NAMALWA (cell line): ENCODE measurements at regions not wholly inside any gene's neighbourhood (a gene's known extent, or its start where the extent isn't known, plus 50 kb on each side); places are given as distances from the start of the nearest gene placed in this dataset.

ENCODE experiments used
- DNase-seq: peaks from one replicate; pipeline ENCODE4 v3.0.0-alpha.2; 2015; ENCODE audit warnings: low spot score

GRCh38 chr9:116039893-116040292 is 113.7 kb upstream of the PAPPA start:
- no peak for DNase-seq

GRCh38 chr9:116042321-116042720 is 111.3 kb upstream of the PAPPA start:
- no peak for DNase-seq

GRCh38 chr9:116045083-116045482 is 108.5 kb upstream of the PAPPA start:
- no peak for DNase-seq

GRCh38 chr9:116048081-116048480 is 105.5 kb upstream of the PAPPA start:
- DNase-seq = no peak

GRCh38 chr9:116049456-116049855 is 104.1 kb upstream of the PAPPA start:
- no peak for DNase-seq

GRCh38 chr9:116051528-116051927 is 102.1 kb upstream of the PAPPA start:
- no peak for DNase-seq

- no peak for DNase-seq
Measured at GRCh38 chr9:116055536-116055935, 98.1 kb upstream of the PAPPA start.

- no peak for DNase-seq
Measured at GRCh38 chr9:116057371-116057770, 96.2 kb upstream of the PAPPA start.

GRCh38 chr9:116058421-116058820 is 95.2 kb upstream of the PAPPA start:
- no peak for DNase-seq

GRCh38 chr9:116059466-116059865 is 94.1 kb upstream of the PAPPA start:
- no peak for DNase-seq

GRCh38 chr9:116060631-116061030 is 93.0 kb upstream of the PAPPA start:
- DNase-seq = no peak

- DNase-seq = no peak
Measured at GRCh38 chr9:116061546-116062205, 91.9 kb upstream of the PAPPA start.

- DNase-seq = no peak
Measured at GRCh38 chr9:116062206-116062550, 91.4 kb upstream of the PAPPA start.

GRCh38 chr9:116064970-116065369 is 88.6 kb upstream of the PAPPA start:
- no peak for DNase-seq

GRCh38 chr9:116066221-116066620 is 87.4 kb upstream of the PAPPA start:
- DNase-seq = no peak

GRCh38 chr9:116067566-116067965 is 86.0 kb upstream of the PAPPA start:
- DNase-seq = no peak

- DNase-seq = no peak
Measured at GRCh38 chr9:116070256-116070914, 83.2 kb upstream of the PAPPA start.

GRCh38 chr9:116072046-116072445 is 81.5 kb upstream of the PAPPA start:
- DNase-seq = no peak

- no peak for DNase-seq
Measured at GRCh38 chr9:116073826-116074225, 79.8 kb upstream of the PAPPA start.

- no peak for DNase-seq
Measured at GRCh38 chr9:116074658-116075057, 78.9 kb upstream of the PAPPA start.

GRCh38 chr9:116075191-116075590 is 78.4 kb upstream of the PAPPA start:
- DNase-seq = no peak

GRCh38 chr9:116078640-116079039 is 75.0 kb upstream of the PAPPA start:
- DNase-seq = no peak

GRCh38 chr9:116080561-116080960 is 73.0 kb upstream of the PAPPA start:
- no peak for DNase-seq

- no peak for DNase-seq
Measured at GRCh38 chr9:116081435-116082115, 72.0 kb upstream of the PAPPA start.
